Loucy (cell line): ENCODE measurements at regions not wholly inside any gene's neighbourhood (a gene's known extent, or its start where the extent isn't known, plus 50 kb on each side); places are given as distances from the start of the nearest gene placed in this dataset.

Source experiments
- H2AFZ ChIP-seq: fragments of 200-600 bp; sonication (generic); 2 replicates; pipeline ENCODE4 v1.6.0; 2016; ENCODE audit warnings: antibody characterized with exemption, mild to moderate bottlenecking, low read length, moderate library complexity
- H3F3A ChIP-seq: fragments of 200-600 bp; 2 replicates; pipeline ENCODE4 v1.6.0; 2016; ENCODE audit warnings: antibody characterized with exemption, low read depth, mild to moderate bottlenecking
- H3K27me3 ChIP-seq: fragments of 200-600 bp; sonication (generic); 2 replicates; pipeline ENCODE4 v1.6.1; 2014; ENCODE audit warnings: low read length, mild to moderate bottlenecking; ENCODE audit not compliant: insufficient read depth, poor library complexity, severe bottlenecking
- H3K36me3 ChIP-seq: fragments of 200-600 bp; sonication (generic); 2 replicates; pipeline ENCODE4 v1.6.1; 2016; ENCODE audit warnings: low read length; ENCODE audit not compliant: insufficient read depth
- H3K4me1 ChIP-seq: fragments of 200-600 bp; sonication (generic); 2 replicates; pipeline ENCODE4 v1.5.1; 2014; ENCODE audit warnings: low read length, mild to moderate bottlenecking; ENCODE audit not compliant: insufficient read depth, poor library complexity, severe bottlenecking
- H3K4me2 ChIP-seq: fragments of 200-600 bp; sonication (generic); 2 replicates; pipeline ENCODE4 v1.6.0; 2014; ENCODE audit warnings: antibody characterized with exemption, low read length, low read depth, mild to moderate bottlenecking; ENCODE audit not compliant: poor library complexity, severe bottlenecking
- H3K4me3 ChIP-seq: fragments of 200-600 bp; sonication (generic); 2 replicates; pipeline ENCODE4 v1.5.1; 2014; ENCODE audit warnings: low read length, mild to moderate bottlenecking, mixed read lengths; ENCODE audit not compliant: poor library complexity, severe bottlenecking
- H3K79me2 ChIP-seq: fragments of 200-600 bp; sonication (generic); 2 replicates; pipeline ENCODE4 v1.6.1; 2014; ENCODE audit warnings: low read length; ENCODE audit not compliant: insufficient read depth
- H3K9ac ChIP-seq: fragments of 200-600 bp; sonication (generic); 2 replicates; pipeline ENCODE4 v1.6.0; 2014; ENCODE audit warnings: mild to moderate bottlenecking, low read depth, low read length, moderate library complexity; ENCODE audit not compliant: poor library complexity, severe bottlenecking
- H3K9me2 ChIP-seq: fragments of 200-600 bp; sonication (generic); replicated peaks from 2 replicates; pipeline ENCODE4 v1.6.1; 2016; ENCODE audit warnings: low read depth, low read length, mixed read lengths
- H3K9me3 ChIP-seq: fragments of 200-600 bp; sonication (generic); 2 replicates; pipeline ENCODE4 v1.6.1; 2014; ENCODE audit warnings: mild to moderate bottlenecking, antibody characterized with exemption, low read length, low read depth; ENCODE audit not compliant: insufficient read depth
- H4K20me1 ChIP-seq: fragments of 200-600 bp; sonication (generic); 2 replicates; pipeline ENCODE4 v1.6.0; 2014; ENCODE audit warnings: antibody characterized with exemption, low read length, mild to moderate bottlenecking; ENCODE audit not compliant: insufficient read depth, poor library complexity, severe bottlenecking
- EZH2phosphoT487 ChIP-seq: fragments of 200-600 bp; IDR thresholded peaks from 2 replicates; pipeline ENCODE4 v1.6.1; 2018; ENCODE audit warnings: antibody characterized with exemption, mild to moderate bottlenecking, moderate library complexity, borderline replicate concordance
- TF ChIP-seq, protein P1 (sequence below): fragments of 200-600 bp; sonication (generic); conservative IDR thresholded peaks from 2 replicates; pipeline ENCODE4 v1.5.1; 2014; ENCODE audit warnings: mild to moderate bottlenecking, antibody characterized with exemption, low read length

DNA sequence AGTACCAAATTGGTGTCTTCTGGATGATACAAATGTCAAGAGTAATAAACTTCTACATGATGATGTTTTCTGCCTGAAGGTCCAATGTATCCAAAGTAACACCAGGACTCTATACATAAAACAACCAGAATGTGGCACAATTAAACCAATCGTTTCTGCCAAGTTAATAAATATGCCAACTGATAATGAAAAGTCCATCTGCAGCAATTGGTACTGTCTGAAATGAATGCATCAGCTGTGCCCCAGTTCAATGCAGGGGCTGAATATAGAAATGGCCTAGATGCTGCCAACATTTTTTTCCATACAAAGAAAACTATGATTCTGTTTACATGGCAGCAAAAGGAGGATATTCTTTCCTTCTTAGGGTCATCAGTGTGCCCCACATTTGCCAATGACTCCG, 137.2 kb upstream of the LSM8 start:
- Histone ChIP-seq H3F3A (no peaks in the 10 kb centered on the region), H3K79me2 (no peaks in the 10 kb centered on the region), H3K9me3 (no peaks in the 10 kb centered on the region), H3K4me3 (no peak overlapping the region), H3K36me3 (no peaks in the 10 kb centered on the region), H3K4me2 (no peak overlapping the region), H3K4me1 (no peaks in the 10 kb centered on the region), H4K20me1 (no peaks in the 10 kb centered on the region), H3K27me3 (no peaks in the 10 kb centered on the region), H3K9ac (no peak overlapping the region), H3K9me2 (no peaks in the 10 kb centered on the region), H2AFZ (no peak overlapping the region)
- no peak for TF ChIP-seq EZH2phosphoT487
- TF ChIP-seq, protein P1, sequence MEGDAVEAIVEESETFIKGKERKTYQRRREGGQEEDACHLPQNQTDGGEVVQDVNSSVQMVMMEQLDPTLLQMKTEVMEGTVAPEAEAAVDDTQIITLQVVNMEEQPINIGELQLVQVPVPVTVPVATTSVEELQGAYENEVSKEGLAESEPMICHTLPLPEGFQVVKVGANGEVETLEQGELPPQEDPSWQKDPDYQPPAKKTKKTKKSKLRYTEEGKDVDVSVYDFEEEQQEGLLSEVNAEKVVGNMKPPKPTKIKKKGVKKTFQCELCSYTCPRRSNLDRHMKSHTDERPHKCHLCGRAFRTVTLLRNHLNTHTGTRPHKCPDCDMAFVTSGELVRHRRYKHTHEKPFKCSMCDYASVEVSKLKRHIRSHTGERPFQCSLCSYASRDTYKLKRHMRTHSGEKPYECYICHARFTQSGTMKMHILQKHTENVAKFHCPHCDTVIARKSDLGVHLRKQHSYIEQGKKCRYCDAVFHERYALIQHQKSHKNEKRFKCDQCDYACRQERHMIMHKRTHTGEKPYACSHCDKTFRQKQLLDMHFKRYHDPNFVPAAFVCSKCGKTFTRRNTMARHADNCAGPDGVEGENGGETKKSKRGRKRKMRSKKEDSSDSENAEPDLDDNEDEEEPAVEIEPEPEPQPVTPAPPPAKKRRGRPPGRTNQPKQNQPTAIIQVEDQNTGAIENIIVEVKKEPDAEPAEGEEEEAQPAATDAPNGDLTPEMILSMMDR: no peak

DNA sequence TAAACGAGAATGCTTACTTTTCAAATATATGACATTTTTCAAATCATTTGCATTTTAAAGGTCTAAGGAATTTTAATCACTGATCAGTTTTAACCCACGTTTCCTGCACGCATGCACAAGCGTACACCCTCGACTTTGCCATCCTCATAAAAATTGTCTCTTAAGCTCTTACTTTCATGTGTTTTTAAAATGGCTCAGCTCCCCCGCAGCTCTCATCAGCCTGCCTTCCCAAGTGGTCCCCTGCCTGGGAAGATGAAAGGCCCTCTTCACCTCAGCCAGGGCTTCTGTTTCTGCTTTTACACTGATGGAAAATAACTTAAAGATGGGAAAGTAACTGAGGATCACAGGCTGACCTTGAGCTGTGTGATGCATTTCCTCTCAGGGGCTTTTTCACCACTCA, 131.6 kb upstream of the LSM8 start:
- H3K9me2 ChIP-seq: no peaks in the 10 kb centered on the region
- H3F3A ChIP-seq: no peaks in the 10 kb centered on the region
- TF ChIP-seq, protein P1: no peak
- no peak for TF ChIP-seq EZH2phosphoT487
- H3K27me3 ChIP-seq: no peaks in the 10 kb centered on the region
- no peaks in the 10 kb centered on the region for H3K36me3 ChIP-seq
- no peak overlapping the region for H3K9ac ChIP-seq
- no peaks in the 10 kb centered on the region for H3K79me2 ChIP-seq
- H3K9me3 ChIP-seq: no peaks in the 10 kb centered on the region
- no peaks in the 10 kb centered on the region for H3K4me1 ChIP-seq
- H3K4me3 ChIP-seq: no peak overlapping the region
- no peaks in the 10 kb centered on the region for H4K20me1 ChIP-seq
- no peak overlapping the region for H2AFZ ChIP-seq
- H3K4me2 ChIP-seq: no peak overlapping the region

DNA sequence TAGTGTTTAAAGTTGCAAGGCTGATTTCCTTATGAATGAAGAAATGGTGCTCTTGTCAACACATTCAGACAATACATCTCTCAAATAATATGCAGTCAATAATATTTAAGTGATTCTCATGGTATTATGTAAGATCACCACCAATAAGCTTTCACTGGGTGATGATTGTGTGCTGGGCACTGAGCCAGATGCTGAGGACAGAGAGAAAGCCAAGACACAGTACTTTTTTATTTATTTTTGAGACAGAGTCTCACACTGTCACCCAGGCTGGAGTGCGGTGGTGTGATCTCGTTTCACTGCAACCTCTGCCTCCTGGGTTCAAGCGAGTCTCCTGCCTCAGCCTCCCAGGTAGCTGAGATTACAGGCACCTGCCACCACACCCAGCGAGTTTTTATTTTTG, 130.6 kb upstream of the LSM8 start:
- Histone ChIP-seq H3K4me1 (no peaks in the 10 kb centered on the region), H3K4me2 (no peak overlapping the region), H4K20me1 (no peaks in the 10 kb centered on the region), H3K27me3 (no peaks in the 10 kb centered on the region), H3K36me3 (no peaks in the 10 kb centered on the region), H3K4me3 (no peak overlapping the region), H3K9me3 (no peaks in the 10 kb centered on the region), H3K9me2 (no peaks in the 10 kb centered on the region), H3K9ac (no peak overlapping the region), H3F3A (no peaks in the 10 kb centered on the region), H2AFZ (no peak overlapping the region), H3K79me2 (no peaks in the 10 kb centered on the region)
- TF ChIP-seq, protein P1: no peak
- TF ChIP-seq EZH2phosphoT487: no peak
